OCI-LY1 (cell line): ENCODE measurements at regions not wholly inside any gene's neighbourhood (a gene's known extent, or its start where the extent isn't known, plus 50 kb on each side); places are given as distances from the start of the nearest gene placed in this dataset.

Experiments
- EZH2 ChIP-seq: fragments of 200-600 bp; sonication (generic), shearing (Covaris generic); IDR thresholded peaks from 2 replicates; pipeline ENCODE4 v1.8.0; 2017; ENCODE audit warnings: borderline replicate concordance, mixed run types, mild to moderate bottlenecking, antibody characterized with exemption, low read length, moderate library complexity, mixed read lengths
- TF ChIP-seq, protein P1 (sequence below): fragments of 200-600 bp; sonication (generic), shearing (Covaris generic); IDR thresholded peaks from 2 replicates; pipeline ENCODE4 v1.5.1; 2017; ENCODE audit warnings: mild to moderate bottlenecking, antibody characterized with exemption, low read length, moderate library complexity, mixed read lengths

- TF ChIP-seq, protein P1, sequence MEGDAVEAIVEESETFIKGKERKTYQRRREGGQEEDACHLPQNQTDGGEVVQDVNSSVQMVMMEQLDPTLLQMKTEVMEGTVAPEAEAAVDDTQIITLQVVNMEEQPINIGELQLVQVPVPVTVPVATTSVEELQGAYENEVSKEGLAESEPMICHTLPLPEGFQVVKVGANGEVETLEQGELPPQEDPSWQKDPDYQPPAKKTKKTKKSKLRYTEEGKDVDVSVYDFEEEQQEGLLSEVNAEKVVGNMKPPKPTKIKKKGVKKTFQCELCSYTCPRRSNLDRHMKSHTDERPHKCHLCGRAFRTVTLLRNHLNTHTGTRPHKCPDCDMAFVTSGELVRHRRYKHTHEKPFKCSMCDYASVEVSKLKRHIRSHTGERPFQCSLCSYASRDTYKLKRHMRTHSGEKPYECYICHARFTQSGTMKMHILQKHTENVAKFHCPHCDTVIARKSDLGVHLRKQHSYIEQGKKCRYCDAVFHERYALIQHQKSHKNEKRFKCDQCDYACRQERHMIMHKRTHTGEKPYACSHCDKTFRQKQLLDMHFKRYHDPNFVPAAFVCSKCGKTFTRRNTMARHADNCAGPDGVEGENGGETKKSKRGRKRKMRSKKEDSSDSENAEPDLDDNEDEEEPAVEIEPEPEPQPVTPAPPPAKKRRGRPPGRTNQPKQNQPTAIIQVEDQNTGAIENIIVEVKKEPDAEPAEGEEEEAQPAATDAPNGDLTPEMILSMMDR, result no peak
- no peak for TF ChIP-seq EZH2
Measured at GRCh38 chr9:135267191-135267809, 179.8 kb downstream of the OLFM1 start.
